ENCODE measurements at regions not wholly inside any gene's neighbourhood (a gene's known extent, or its start where the extent isn't known, plus 50 kb on each side); places are given as distances from the start of the nearest gene placed in this dataset.

GRCh38 chr6:65803186-65803585 lies 96.2 kb upstream of the EYS start:
- TF ChIP-seq CTCF (tag by site-specific recombination; IDR thresholded peaks at IDR 0.05) (no peak), ZBTB44 (tag by site-specific recombination; IDR thresholded peaks at IDR 0.05) (no peak), ZNF785 (tag by site-specific recombination; IDR thresholded peaks at IDR 0.05) (no peak), YY2 (tag by site-specific recombination; IDR thresholded peaks at IDR 0.05) (no peak), ZEB2 (tag by site-specific recombination; IDR thresholded peaks at IDR 0.05) (no peak)

Measured in HEK293 (cell line).